ENCODE measurements at regions not wholly inside any gene's neighbourhood (a gene's known extent, or its start where the extent isn't known, plus 50 kb on each side); places are given as distances from the start of the nearest gene placed in this dataset.
A peak's percentile ranks its signal among the peaks of the same experiment; 100 is the strongest.

- Histone ChIP-seq H3K27ac (ENCODE audit: insufficient read depth, low read length) (no peak overlapping the region), H3K79me2 (ENCODE audit: control insufficient read depth, insufficient read depth, low read length) (no peaks in the 10 kb centered on the region), H2AFZ (ENCODE audit: low read length) (peak overlapping the region; percentile 21), H3K4me2 (ENCODE audit: extremely low read depth, insufficient read depth, low read length) (no peak overlapping the region), H3K4me1 (ENCODE audit: control insufficient read depth, extremely low read depth, insufficient read depth, low read length) (no peaks in the 10 kb centered on the region), H3K36me3 (ENCODE audit: control insufficient read depth, insufficient read depth, low read length) (no peaks in the 10 kb centered on the region), H4K20me1 (ENCODE audit: control insufficient read depth, extremely low read depth, insufficient read depth, low read length) (no peaks in the 10 kb centered on the region), H3K9me3 (ENCODE audit: control insufficient read depth, insufficient read depth, low read depth, low read length) (no peaks in the 10 kb centered on the region), H3K4me3 (replicated peaks in 1 of 4; ENCODE audit: control extremely low read depth in 1 of 4, insufficient read depth in 1 of 4, low read depth in 3 of 4, low read length in 4 of 4) (no peak overlapping the region), H3K9ac (ENCODE audit: insufficient read depth, low read length) (no peak overlapping the region), H3K27me3 (ENCODE audit: control insufficient read depth, insufficient read depth, low read length) (no peaks in the 10 kb centered on the region)
- no peak for TF ChIP-seq EZH2 (IDR thresholded peaks at IDR 0.05; ENCODE audit: low read length, missing control alignments)
- no peak for TF ChIP-seq CTCF (conservative IDR thresholded peaks at IDR 0.05 in 1 of 2, IDR thresholded peaks at IDR 0.05 in 1 of 2; ENCODE audit: low read depth in 1 of 2, low read length in 2 of 2)
- no peak for DNase-seq (ENCODE audit: low read depth in 2 of 2)
Observed at GRCh38 chr2:145199042-145199441, 679.1 kb upstream of the ZEB2 start.

- H3K36me3 ChIP-seq (ENCODE audit: control insufficient read depth, insufficient read depth, low read length), result no peaks in the 10 kb centered on the region
- no peak overlapping the region for H3K9ac ChIP-seq (ENCODE audit: insufficient read depth, low read length)
- no peak for DNase-seq (ENCODE audit: low read depth in 2 of 2)
- no peaks in the 10 kb centered on the region for H3K27me3 ChIP-seq (ENCODE audit: control insufficient read depth, insufficient read depth, low read length)
- H3K4me2 ChIP-seq (ENCODE audit: extremely low read depth, insufficient read depth, low read length), result no peak overlapping the region
- no peaks in the 10 kb centered on the region for H3K79me2 ChIP-seq (ENCODE audit: control insufficient read depth, insufficient read depth, low read length)
- H3K4me1 ChIP-seq (ENCODE audit: control insufficient read depth, extremely low read depth, insufficient read depth, low read length), result no peaks in the 10 kb centered on the region
- H3K4me3 ChIP-seq (replicated peaks in 1 of 4; ENCODE audit: control extremely low read depth in 1 of 4, insufficient read depth in 1 of 4, low read depth in 3 of 4, low read length in 4 of 4), result no peak overlapping the region
- no peak overlapping the region for H2AFZ ChIP-seq (ENCODE audit: low read length)
- TF ChIP-seq CTCF (conservative IDR thresholded peaks at IDR 0.05 in 1 of 2, IDR thresholded peaks at IDR 0.05 in 1 of 2; ENCODE audit: low read depth in 1 of 2, low read length in 2 of 2) (no peak), EZH2 (IDR thresholded peaks at IDR 0.05; ENCODE audit: low read length, missing control alignments) (no peak)
- H4K20me1 ChIP-seq (ENCODE audit: control insufficient read depth, extremely low read depth, insufficient read depth, low read length), result no peaks in the 10 kb centered on the region
- H3K9me3 ChIP-seq (ENCODE audit: control insufficient read depth, insufficient read depth, low read depth, low read length), result no peaks in the 10 kb centered on the region
- no peak overlapping the region for H3K27ac ChIP-seq (ENCODE audit: insufficient read depth, low read length)
Observed at GRCh38 chr2:145198555-145198954, 678.6 kb upstream of the ZEB2 start.

DNA sequence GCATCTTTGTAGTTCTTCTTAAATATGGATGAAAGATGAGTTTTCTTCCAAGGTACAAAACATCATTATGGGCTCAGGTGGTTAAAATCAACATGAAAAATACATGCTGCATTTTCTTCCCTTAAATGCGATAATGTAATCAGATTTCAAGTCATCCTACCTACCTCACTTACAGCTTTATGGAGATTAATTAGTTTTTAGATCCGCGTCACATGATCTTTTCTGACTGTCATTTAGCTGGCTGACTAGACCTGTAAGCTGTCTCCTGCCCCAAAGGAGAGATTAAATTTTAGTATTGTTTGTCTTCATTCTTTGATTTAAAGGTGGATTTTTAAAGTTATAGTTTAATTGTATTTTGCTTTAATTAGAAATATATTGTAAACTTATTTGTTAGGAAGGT is 678.0 kb upstream of the ZEB2 start:
- Histone ChIP-seq H3K27me3 (ENCODE audit: control insufficient read depth, insufficient read depth, low read length) (no peaks in the 10 kb centered on the region), H3K36me3 (ENCODE audit: control insufficient read depth, insufficient read depth, low read length) (no peaks in the 10 kb centered on the region), H3K4me1 (ENCODE audit: control insufficient read depth, extremely low read depth, insufficient read depth, low read length) (no peaks in the 10 kb centered on the region), H2AFZ (ENCODE audit: low read length) (no peak overlapping the region), H3K4me3 (replicated peaks in 1 of 4; ENCODE audit: control extremely low read depth in 1 of 4, insufficient read depth in 1 of 4, low read depth in 3 of 4, low read length in 4 of 4) (no peak overlapping the region), H3K27ac (ENCODE audit: insufficient read depth, low read length) (no peak overlapping the region), H3K9ac (ENCODE audit: insufficient read depth, low read length) (no peak overlapping the region), H3K9me3 (ENCODE audit: control insufficient read depth, insufficient read depth, low read depth, low read length) (no peaks in the 10 kb centered on the region), H3K79me2 (ENCODE audit: control insufficient read depth, insufficient read depth, low read length) (no peaks in the 10 kb centered on the region), H4K20me1 (ENCODE audit: control insufficient read depth, extremely low read depth, insufficient read depth, low read length) (no peaks in the 10 kb centered on the region), H3K4me2 (ENCODE audit: extremely low read depth, insufficient read depth, low read length) (no peak overlapping the region)
- DNase-seq (ENCODE audit: low read depth in 2 of 2), result no peak
- no peak for TF ChIP-seq CTCF (conservative IDR thresholded peaks at IDR 0.05 in 1 of 2, IDR thresholded peaks at IDR 0.05 in 1 of 2; ENCODE audit: low read depth in 1 of 2, low read length in 2 of 2)
- TF ChIP-seq EZH2 (IDR thresholded peaks at IDR 0.05; ENCODE audit: low read length, missing control alignments), result no peak

Data from fibroblast of lung (primary cell).